SK-N-MC (cell line): ENCODE measurements at regions not wholly inside any gene's neighbourhood (a gene's known extent, or its start where the extent isn't known, plus 50 kb on each side); places are given as distances from the start of the nearest gene placed in this dataset.

Experiments
- EZH2 ChIP-seq: fragments of 200-600 bp; sonication (generic); IDR thresholded peaks from one replicate; pipeline ENCODE4 v1.6.1; 2017; ENCODE audit warnings: antibody characterized with exemption
- POLR2AphosphoS5 ChIP-seq: IDR thresholded peaks from 2 replicates; pipeline ENCODE4 v1.6.1; 2012; ENCODE audit warnings: mild to moderate bottlenecking, low read depth, low read length, borderline replicate concordance

DNA sequence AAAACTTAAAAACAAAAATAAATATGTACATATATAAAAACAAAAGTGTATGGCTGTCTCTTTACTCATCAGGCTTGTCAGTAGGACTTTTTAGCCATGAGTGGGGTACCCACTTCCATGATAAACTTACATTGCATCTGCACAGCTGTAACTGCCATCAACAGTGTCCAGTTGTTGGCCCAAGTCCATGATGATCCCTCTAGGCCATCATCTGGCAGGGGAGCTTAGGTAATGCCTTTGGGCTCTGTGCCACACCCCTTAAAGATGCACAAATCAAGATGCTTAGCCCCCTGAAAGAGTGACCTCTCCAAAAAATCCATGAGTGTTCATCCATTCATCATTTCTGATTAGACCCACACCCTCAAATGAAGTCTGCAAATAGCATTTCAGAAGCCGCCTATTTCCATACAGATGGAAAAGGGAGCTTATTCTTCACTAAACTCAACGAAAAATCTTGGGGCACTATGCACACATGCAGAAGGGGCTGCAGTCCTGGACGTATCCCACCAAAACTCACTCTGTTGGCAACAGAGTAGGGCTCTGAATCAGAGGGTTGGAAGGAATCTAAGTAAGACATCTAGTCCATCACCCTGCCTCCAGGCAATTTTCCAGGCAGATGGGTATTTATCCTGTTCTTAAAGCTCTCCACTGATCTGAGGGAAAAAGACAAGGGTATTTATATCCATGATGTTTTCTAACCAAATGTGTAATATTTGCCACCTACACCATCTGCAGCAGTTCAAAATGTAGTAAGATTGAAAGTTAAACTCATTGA lies 691.0 kb downstream of the ZEB2 start:
- TF ChIP-seq POLR2AphosphoS5 (no peak), EZH2 (no peak)
